NB4 (cell line): ENCODE measurements at regions not wholly inside any gene's neighbourhood (a gene's known extent, or its start where the extent isn't known, plus 50 kb on each side); places are given as distances from the start of the nearest gene placed in this dataset.

Experiments
- MYC ChIP-seq: IDR thresholded peaks from 2 replicates; pipeline ENCODE4 v1.6.1; 2011; ENCODE audit warnings: low read depth, low read length
- POLR2A ChIP-seq: IDR thresholded peaks from 2 replicates; pipeline ENCODE4 v1.6.1; 2011; ENCODE audit warnings: mild to moderate bottlenecking; ENCODE audit not compliant: insufficient read length; ENCODE audit errors: extremely low read depth
- TF ChIP-seq, protein P1 (sequence below): IDR thresholded peaks from one replicate; pipeline ENCODE4 v1.5.1; 2012; ENCODE audit warnings: low read depth, low read length
- TF ChIP-seq, protein P2 (sequence below): IDR thresholded peaks from 2 replicates; pipeline ENCODE4 v1.6.1; 2011; ENCODE audit warnings: low read depth, low read length

DNA sequence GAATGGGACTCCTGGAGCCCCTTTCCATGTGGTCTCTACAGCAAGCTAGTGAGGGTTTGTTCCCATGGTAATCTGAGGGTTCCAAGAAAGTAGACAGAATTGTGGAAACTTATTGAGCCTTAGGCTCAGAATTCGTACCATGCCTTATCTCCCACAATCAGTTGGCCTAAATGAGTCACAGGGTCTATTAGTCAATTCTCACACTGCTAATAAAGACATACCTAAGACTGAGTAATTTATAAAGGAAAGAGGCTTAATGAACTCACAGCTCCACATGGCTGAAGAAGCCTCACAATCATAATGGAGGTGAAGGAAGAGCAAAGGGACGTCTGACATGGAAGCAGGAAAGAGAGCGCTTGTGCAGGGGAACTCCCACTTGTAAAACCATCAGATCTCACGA, 106.6 kb upstream of the CXADR start:
- TF ChIP-seq, protein P1, sequence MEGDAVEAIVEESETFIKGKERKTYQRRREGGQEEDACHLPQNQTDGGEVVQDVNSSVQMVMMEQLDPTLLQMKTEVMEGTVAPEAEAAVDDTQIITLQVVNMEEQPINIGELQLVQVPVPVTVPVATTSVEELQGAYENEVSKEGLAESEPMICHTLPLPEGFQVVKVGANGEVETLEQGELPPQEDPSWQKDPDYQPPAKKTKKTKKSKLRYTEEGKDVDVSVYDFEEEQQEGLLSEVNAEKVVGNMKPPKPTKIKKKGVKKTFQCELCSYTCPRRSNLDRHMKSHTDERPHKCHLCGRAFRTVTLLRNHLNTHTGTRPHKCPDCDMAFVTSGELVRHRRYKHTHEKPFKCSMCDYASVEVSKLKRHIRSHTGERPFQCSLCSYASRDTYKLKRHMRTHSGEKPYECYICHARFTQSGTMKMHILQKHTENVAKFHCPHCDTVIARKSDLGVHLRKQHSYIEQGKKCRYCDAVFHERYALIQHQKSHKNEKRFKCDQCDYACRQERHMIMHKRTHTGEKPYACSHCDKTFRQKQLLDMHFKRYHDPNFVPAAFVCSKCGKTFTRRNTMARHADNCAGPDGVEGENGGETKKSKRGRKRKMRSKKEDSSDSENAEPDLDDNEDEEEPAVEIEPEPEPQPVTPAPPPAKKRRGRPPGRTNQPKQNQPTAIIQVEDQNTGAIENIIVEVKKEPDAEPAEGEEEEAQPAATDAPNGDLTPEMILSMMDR = no peak
- no peak for TF ChIP-seq POLR2A
- TF ChIP-seq, protein P2, sequence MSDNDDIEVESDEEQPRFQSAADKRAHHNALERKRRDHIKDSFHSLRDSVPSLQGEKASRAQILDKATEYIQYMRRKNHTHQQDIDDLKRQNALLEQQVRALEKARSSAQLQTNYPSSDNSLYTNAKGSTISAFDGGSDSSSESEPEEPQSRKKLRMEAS = no peak
- no peak for TF ChIP-seq MYC
